Prostate gland (tissue), 2 donors: ENCODE measurements at regions not wholly inside any gene's neighbourhood (a gene's known extent, or its start where the extent isn't known, plus 50 kb on each side); places are given as distances from the start of the nearest gene placed in this dataset.

Source experiments
- DNase-seq: peaks from one replicate; pipeline ENCODE4 v3.0.0-alpha.2; 2019; ENCODE audit warnings: low spot score
- H3K27ac ChIP-seq, 2 donors: fragments of 200-600 bp; sonication (generic); 2 replicates each; pipeline ENCODE4 v1.5.1; 2017 to 2019
- H3K27me3 ChIP-seq: fragments of 200-600 bp; sonication (generic); replicated peaks from 2 replicates; pipeline ENCODE4 v1.5.1; 2019; ENCODE audit not compliant: insufficient read depth
- H3K36me3 ChIP-seq, 2 donors: fragments of 200-600 bp; sonication (generic); 1 replicate in 1 of 2; 2 replicates in 1 of 2; pipeline versions ENCODE4 v1.5.1 to v1.8.1; 2017 to 2019
- H3K4me1 ChIP-seq: fragments of 200-600 bp; sonication (generic); replicated peaks from 2 replicates; pipeline ENCODE4 v1.5.1; 2019
- H3K4me3 ChIP-seq, 2 donors: fragments of 200-600 bp; sonication (generic); 2 replicates each; pipeline ENCODE4 v1.5.1; 2017 to 2019
- H3K9me3 ChIP-seq: fragments of 200-600 bp; sonication (generic); 2 replicates; pipeline ENCODE4 v1.5.1; 2017
- POLR2A ChIP-seq: fragments of 450-650 bp; IDR thresholded peaks from one replicate; pipeline ENCODE4 v1.6.1; 2016; ENCODE audit warnings: antibody characterized with exemption, mild to moderate bottlenecking
- POLR2AphosphoS5 ChIP-seq: sonication (generic); formaldehyde crosslinking; IDR thresholded peaks from one replicate; pipeline ENCODE4 v1.6.1; 2017; ENCODE audit warnings: antibody characterized with exemption
- WGBS: methylation state at CpG from one replicate; pipeline ENCODE4 v1.1.5; 2018; 5-methylcytosine and 5-hydroxymethylcytosine counted together
- intact Hi-C: fragments of 100-400 bp; cut with DNase I; formaldehyde crosslinking; loops from one replicate; pipeline ENCODE4 v1.14.2; 2022
- TF ChIP-seq, protein P1 (sequence below), 4 experiments: fragments of 200-600 bp in 2 of 4; fragments of 450-650 bp in 2 of 4; sonication (generic) in 2 of 4; IDR thresholded peaks; 1 replicate in 3 of 4; 2 replicates in 1 of 4; pipeline ENCODE4 v1.5.1; 2016 to 2019; ENCODE audit warnings: antibody characterized with exemption in 4 of 4, mild to moderate bottlenecking in 2 of 4, moderate library complexity in 2 of 4

GRCh38 chr6:18861204-18861603 lies 474.1 kb downstream of the RNF144B start:
- Histone ChIP-seq H3K27ac (no peak overlapping the region), H3K4me1 (no peaks in the 10 kb centered on the region), H3K27me3 (no peaks in the 10 kb centered on the region), H3K36me3 (no peaks in the 10 kb centered on the region), H3K4me3 (no peak overlapping the region), H3K9me3 (no peaks in the 10 kb centered on the region)
- TF ChIP-seq, protein P1, sequence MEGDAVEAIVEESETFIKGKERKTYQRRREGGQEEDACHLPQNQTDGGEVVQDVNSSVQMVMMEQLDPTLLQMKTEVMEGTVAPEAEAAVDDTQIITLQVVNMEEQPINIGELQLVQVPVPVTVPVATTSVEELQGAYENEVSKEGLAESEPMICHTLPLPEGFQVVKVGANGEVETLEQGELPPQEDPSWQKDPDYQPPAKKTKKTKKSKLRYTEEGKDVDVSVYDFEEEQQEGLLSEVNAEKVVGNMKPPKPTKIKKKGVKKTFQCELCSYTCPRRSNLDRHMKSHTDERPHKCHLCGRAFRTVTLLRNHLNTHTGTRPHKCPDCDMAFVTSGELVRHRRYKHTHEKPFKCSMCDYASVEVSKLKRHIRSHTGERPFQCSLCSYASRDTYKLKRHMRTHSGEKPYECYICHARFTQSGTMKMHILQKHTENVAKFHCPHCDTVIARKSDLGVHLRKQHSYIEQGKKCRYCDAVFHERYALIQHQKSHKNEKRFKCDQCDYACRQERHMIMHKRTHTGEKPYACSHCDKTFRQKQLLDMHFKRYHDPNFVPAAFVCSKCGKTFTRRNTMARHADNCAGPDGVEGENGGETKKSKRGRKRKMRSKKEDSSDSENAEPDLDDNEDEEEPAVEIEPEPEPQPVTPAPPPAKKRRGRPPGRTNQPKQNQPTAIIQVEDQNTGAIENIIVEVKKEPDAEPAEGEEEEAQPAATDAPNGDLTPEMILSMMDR (IDR thresholded peaks at IDR 0.05) = no peak
- TF ChIP-seq POLR2AphosphoS5 (no peak), POLR2A (no peak)
- intact Hi-C loops = no loop called here
- 7% methylated on average over 3 of the region's 3 CpGs for WGBS
- DNase-seq = peak; percentile 6

GRCh38 chr6:18883268-18883667 lies 496.1 kb downstream of the RNF144B start:
- 21% methylated on average over 2 of the region's 2 CpGs for WGBS
- intact Hi-C loops = no loop called here

GRCh38 chr6:18883851-18884250 lies 496.7 kb downstream of the RNF144B start:
- TF ChIP-seq POLR2AphosphoS5 = no peak
- TF ChIP-seq, protein P1 (IDR thresholded peaks at IDR 0.05) = no peak

More at GRCh38 chr6:18883268-18883667, 496.1 kb downstream of the RNF144B start:
- Histone ChIP-seq H3K4me3 (no peak overlapping the region), H3K27me3 (no peaks in the 10 kb centered on the region), H3K9me3 (no peaks in the 10 kb centered on the region), H3K36me3 (no peaks in the 10 kb centered on the region), H3K4me1 (no peaks in the 10 kb centered on the region), H3K27ac (no peak overlapping the region)
- no peak for DNase-seq
- TF ChIP-seq POLR2AphosphoS5 (no peak), POLR2A (no peak)
- TF ChIP-seq, protein P1 (IDR thresholded peaks at IDR 0.05) = no peak

DNA sequence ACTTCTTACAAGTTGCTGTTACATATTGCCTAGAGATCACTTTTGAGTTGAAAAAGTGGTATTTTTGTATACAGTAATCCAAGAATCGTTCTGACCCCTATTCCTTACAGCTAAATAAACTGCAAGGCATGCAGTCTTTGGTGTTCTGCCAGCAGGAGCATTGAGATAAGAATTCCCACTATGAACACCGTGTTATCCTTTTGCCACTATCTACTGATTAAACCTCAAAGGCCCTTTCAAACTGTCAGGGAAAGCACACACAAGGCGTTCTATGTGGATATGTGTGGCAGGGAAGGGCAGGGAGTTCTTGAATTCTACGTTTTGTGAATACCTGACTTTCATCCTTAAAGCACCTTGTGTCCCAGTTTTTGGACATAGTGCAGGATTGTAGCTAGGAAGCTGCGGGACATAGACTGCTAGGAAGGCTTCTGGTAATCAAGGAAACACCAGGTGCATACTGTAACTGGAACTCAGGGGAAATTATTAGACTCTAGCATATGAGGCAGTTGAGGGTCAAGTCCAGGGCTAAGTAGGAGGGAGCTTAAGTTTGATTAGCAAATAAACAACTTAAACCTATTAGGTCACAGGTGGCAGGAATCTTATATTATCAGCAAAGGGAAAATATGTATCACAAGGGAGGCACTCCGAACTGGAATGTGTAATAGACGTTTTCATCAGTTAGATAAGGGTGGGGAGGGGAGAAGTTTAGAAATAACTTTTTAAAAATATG lies 506.6 kb downstream of the RNF144B start:
- WGBS = 40% methylated on average over 7 of the region's 7 CpGs
- peaks cover 2% of the 10 kb centered on the region for H3K27me3 ChIP-seq
- intact Hi-C loops = no loop called here

More at GRCh38 chr6:18883851-18884250, 496.7 kb downstream of the RNF144B start:
- no peak overlapping the region for H3K27ac ChIP-seq
- no peaks in the 10 kb centered on the region for H3K27me3 ChIP-seq
- DNase-seq = no peak
- WGBS = 85% methylated on average over 3 of the region's 3 CpGs
- intact Hi-C loops = no loop called here
- no peaks in the 10 kb centered on the region for H3K4me1 ChIP-seq
- no peak overlapping the region for H3K4me3 ChIP-seq
- H3K9me3 ChIP-seq = no peaks in the 10 kb centered on the region
- no peaks in the 10 kb centered on the region for H3K36me3 ChIP-seq

More for the DNA sequence above, 506.6 kb downstream of the RNF144B start:
- no peaks in the 10 kb centered on the region for H3K4me1 ChIP-seq
- no peak overlapping the region for H3K4me3 ChIP-seq
- TF ChIP-seq POLR2A = no peak
- TF ChIP-seq, protein P1 (IDR thresholded peaks at IDR 0.05) = no peak
- TF ChIP-seq POLR2AphosphoS5 = no peak
- no peak for DNase-seq
- H3K27ac ChIP-seq = no peak overlapping the region
- no peaks in the 10 kb centered on the region for H3K9me3 ChIP-seq
- no peaks in the 10 kb centered on the region for H3K36me3 ChIP-seq
